ENCODE measurements at regions not wholly inside any gene's neighbourhood (a gene's known extent, or its start where the extent isn't known, plus 50 kb on each side); places are given as distances from the start of the nearest gene placed in this dataset.
"Not testable (repeated sequence)": the region's sequence is repeated elsewhere in the genome, so short reads cannot be mapped to it uniquely, and the experiment has no call there.

- no peak for DNase-seq (ENCODE audit: low spot score)
These were observed 384.7 kb upstream of the ZEB2 start for GRCh38 chr2:144904612-144905011.

GRCh38 chr2:144903045-144903444 lies 383.1 kb upstream of the ZEB2 start:
- DNase-seq (ENCODE audit: low spot score), result not testable (repeated sequence)

GRCh38 chr2:144901386-144901785 lies 381.5 kb upstream of the ZEB2 start:
- not testable (repeated sequence) for DNase-seq (ENCODE audit: low spot score)

GRCh38 chr2:144896341-144896740 lies 376.4 kb upstream of the ZEB2 start:
- no peak for DNase-seq (ENCODE audit: low spot score)

DNA sequence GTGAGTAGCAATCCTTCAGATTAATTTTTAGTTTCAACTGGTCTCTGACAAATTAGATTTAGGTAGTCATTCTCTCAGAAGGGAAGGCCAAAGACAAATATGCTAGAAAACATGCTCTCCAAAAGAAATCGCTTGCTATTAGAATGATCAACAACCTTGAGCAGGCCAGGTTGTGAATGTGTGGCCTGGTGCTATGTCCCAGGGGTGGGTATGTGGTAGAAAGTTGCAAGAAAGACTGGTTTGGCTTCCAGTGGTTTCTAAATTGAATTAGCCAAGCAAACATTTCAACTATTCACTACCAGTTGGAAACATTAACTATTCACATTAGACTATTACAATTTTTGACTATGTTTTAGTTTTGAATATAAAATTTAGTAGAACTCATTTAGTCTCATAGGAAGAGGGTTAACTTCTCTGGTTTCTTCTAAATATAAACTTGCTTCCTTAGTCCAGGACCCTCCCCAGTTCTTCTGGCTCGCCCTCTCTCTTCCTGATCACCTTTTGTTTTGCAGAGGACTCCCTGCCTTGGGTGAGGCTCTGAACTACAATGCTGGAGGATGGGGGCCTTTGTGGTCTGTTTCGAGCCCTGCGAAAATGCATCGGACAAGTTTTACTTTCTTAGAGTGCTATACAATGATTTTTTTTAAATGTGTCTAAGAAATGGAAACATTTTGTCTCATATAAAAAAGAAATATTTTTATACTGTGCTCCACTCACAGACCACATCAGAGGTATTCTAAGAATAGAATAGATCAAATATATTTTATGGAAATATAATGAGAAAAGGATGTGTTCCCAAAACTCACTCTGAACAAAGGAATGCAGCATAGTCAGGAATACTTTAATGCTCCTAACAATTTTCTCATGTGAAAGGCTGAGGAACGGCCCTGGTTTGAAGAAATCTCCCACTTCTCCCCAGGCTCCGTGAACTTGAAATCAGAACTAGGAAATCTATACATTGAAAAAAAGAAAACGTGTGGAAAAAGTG lies 375.0 kb upstream of the ZEB2 start:
- no peak for DNase-seq (ENCODE audit: low spot score)

- no peak for DNase-seq (ENCODE audit: low spot score)
These were observed 373.5 kb upstream of the ZEB2 start for GRCh38 chr2:144893464-144893863.

GRCh38 chr2:144890828-144891227 lies 370.9 kb upstream of the ZEB2 start:
- no peak for DNase-seq (ENCODE audit: low spot score)

- DNase-seq (ENCODE audit: low spot score), result no peak
These were observed 369.4 kb upstream of the ZEB2 start for GRCh38 chr2:144889348-144889747.

DNA sequence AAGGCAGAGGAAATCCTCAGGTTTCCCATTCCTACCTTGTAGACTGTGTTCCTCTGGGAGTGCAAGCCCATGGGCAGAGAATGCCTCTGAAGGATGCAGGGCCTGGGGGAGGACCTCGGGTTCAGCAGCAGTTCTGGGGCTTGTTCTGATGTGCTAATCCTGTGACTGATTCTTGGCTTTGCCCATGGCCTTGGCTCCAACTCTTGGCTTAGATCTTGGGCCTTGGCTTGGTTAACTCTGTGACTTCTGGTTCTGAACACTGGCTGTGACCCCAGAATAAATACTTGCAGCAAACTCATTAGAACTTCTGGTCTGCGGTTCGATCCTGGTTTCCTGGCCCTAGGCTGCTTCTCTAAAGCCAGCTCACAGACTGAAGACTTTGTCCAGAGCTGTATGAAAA lies 366.9 kb upstream of the ZEB2 start:
- DNase-seq (ENCODE audit: low spot score), result no peak

DNA sequence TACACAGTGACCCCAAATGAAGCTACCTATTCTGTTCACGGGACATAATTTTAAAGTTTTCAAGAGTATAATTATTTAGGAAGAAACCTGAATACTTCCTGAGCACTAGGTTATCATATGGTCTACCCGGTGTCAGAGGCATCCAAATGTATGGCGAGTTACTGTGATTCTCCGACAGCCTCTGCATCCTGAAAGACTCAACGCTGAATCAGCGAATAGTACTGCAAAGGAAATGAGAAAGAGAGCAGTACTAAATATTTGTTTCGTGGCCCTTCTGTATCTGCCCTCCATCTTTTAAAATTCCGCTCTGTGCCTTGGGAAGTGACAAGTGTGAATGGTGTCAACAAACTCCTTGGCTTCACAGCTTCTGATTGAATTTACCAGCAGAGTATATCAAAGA lies 358.0 kb upstream of the ZEB2 start:
- no peak for DNase-seq (ENCODE audit: low spot score)

GRCh38 chr2:144876013-144876412 lies 356.1 kb upstream of the ZEB2 start:
- no peak for DNase-seq (ENCODE audit: low spot score)

DNA sequence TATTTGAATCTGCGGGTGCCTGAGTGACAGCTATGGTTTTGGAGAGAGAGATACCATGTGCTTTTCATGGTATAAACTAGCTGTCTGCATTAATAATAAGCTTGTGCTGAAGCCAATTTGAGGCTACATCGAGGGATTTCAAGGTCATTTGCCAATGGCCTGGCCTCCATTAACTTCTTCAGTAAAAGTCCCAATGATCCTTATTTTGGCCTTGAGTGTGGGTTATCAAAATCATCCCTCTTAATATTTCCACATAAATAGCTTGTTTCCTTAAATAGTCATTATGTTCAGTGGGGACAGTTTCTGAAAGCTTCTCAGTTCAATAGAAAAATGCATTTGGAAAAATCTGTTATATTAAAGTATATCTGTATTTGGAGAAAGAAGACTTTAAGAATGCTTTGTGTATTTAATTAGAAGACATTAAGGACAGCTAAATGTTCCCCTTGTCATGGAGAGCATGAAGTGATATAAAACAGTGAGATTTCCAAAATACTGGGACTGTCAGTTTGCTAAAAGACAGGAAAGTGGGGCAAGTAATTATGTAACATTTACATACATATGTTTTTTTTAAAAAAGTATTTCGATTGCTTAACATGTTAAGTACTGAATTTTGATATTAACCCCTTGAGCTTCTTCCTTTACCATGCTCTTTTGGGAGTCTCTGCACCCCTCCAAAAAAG lies 355.5 kb upstream of the ZEB2 start:
- no peak for DNase-seq (ENCODE audit: low spot score)

- DNase-seq (ENCODE audit: low spot score), result no peak
These were observed 345.8 kb upstream of the ZEB2 start for GRCh38 chr2:144865670-144866069.

DNA sequence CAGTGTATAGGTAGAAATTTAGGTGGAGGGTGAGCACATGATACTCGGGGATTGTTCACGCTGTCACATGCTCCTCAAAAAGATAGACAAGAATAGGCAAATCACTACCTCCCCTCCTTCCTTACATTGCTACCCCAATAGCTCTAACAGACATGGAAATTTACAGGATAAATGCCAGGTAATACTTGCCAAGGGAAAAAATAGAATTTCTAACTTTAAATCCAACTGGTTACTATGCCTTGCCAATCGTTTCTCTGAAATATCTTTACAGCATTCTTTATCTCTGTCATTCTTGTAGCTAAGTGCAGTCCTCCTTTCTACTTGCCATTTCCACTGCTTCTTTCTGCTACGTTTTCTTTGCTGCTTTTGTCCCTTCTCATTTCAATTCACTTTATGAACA lies 339.8 kb upstream of the ZEB2 start:
- no peak for DNase-seq (ENCODE audit: low spot score)

DNA sequence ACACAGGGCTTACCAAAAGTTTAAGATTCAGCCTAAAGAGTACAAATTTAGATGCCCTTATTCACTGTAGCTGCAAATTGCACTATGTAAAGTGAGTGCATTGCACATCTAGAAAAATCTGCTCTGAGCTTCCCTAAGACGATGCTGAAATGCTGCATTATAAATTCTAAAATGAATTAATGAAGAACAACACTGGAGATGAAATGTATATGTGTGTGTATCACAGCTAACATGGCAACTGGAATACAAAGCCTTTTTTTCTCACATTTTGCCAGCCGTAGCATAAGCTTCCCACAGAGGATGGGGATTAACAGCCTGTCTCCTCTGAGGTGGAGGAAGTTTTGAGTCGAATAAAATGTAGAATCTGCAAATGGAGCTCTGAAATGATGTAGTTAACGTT lies 338.3 kb upstream of the ZEB2 start:
- no peak for DNase-seq (ENCODE audit: low spot score)

GRCh38 chr2:144854596-144854995 lies 334.7 kb upstream of the ZEB2 start:
- no peak for DNase-seq (ENCODE audit: low spot score)

GRCh38 chr2:144849612-144850011 lies 329.7 kb upstream of the ZEB2 start:
- DNase-seq (ENCODE audit: low spot score), result no peak

- no peak for DNase-seq (ENCODE audit: low spot score)
These were observed 328.5 kb upstream of the ZEB2 start for GRCh38 chr2:144848423-144848822.

GRCh38 chr2:144847347-144848080 lies 327.6 kb upstream of the ZEB2 start:
- no peak for DNase-seq (ENCODE audit: low spot score)

DNA sequence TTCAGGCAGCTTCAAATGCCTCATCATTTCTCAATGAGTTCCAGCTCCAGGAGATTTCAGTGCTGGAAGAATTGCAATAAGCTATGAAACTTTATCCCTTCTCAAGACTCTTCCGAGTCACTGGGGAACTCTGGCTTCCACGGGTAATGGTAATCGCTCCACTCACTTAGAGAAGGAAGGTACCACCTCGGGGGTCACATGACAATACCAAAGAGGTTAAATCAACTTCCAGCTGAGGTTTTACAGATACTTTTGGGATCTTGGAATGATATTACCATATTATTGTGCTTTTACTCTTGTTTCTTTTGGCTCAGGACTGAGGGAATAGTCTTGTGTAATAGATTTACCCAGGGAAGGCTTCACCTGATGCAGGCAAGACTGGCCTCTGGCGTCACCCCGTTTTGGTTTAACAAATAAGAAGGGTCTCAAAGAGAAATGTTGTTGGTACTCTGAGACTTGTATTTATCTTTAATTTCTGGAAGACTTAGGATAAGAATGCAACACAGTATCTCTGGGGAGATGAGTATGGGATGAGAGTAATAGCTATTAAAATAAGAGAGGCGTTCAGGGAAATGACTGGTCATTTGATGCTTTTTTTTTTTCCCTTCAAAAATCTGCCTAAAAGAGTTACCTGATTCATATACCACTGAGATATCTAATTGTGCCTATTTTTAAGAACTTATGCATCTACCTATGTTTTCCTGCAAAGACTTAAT lies 316.9 kb upstream of the ZEB2 start:
- no peak for DNase-seq (ENCODE audit: low spot score)

Measured in mesenteric fat pad (tissue), 1 donor.